A549 (cell line): ENCODE measurements at regions not wholly inside any gene's neighbourhood (a gene's known extent, or its start where the extent isn't known, plus 50 kb on each side); places are given as distances from the start of the nearest gene placed in this dataset.

Source experiments
- CEBPB ChIP-seq, 2 experiments: fragments of >200 bp in 1 of 2; sonication (Bioruptor Twin) in 1 of 2; formaldehyde crosslinking in 1 of 2; IDR thresholded peaks; 2 replicates each; pipeline ENCODE4 v1.6.1; 2012 to 2016
- EHF ChIP-seq: fragments of 250-450 bp; sonication (Bioruptor Pico); IDR thresholded peaks from 2 replicates; pipeline ENCODE4 v1.5.0; 2020; ENCODE audit warnings: mild to moderate bottlenecking
- EP300 ChIP-seq, 2 experiments: fragments of >200 bp; sonication (Bioruptor Twin); formaldehyde crosslinking; IDR thresholded peaks; 2 replicates in 1 of 2; 3 replicates in 1 of 2; pipeline ENCODE4 v1.6.1; 2016 to 2017
- HDAC2 ChIP-seq: fragments of 200-600 bp; sonication (generic); IDR thresholded peaks from 2 replicates; pipeline ENCODE4 v1.6.1; 2016
- JUNB ChIP-seq: fragments of >200 bp; sonication (Bioruptor Twin); formaldehyde crosslinking; IDR thresholded peaks from 2 replicates; pipeline ENCODE4 v1.6.1; 2016
- MAZ ChIP-seq: fragments of 150-350 bp; IDR thresholded peaks from 2 replicates; pipeline ENCODE4 v1.6.1; 2014; ENCODE audit warnings: antibody characterized with exemption, low read depth, low read length, borderline replicate concordance
- POLR2A ChIP-seq: IDR thresholded peaks from 2 replicates; pipeline ENCODE4 v1.6.1; 2012; ENCODE audit warnings: mild to moderate bottlenecking, low read length
- POLR2AphosphoS2 ChIP-seq: conservative IDR thresholded peaks from 2 replicates; pipeline ENCODE4 v1.6.1; 2012; ENCODE audit warnings: low read length, improper control_type of control experiment, inconsistent platforms
- TF ChIP-seq, protein P1 (sequence below): fragments of >200 bp; sonication (Bioruptor Twin); formaldehyde crosslinking; IDR thresholded peaks from 3 replicates; pipeline ENCODE4 v1.5.1; 2016
- TF ChIP-seq, protein P2 (sequence below): IDR thresholded peaks from 2 replicates; pipeline ENCODE4 v1.6.1; 2012

DNA sequence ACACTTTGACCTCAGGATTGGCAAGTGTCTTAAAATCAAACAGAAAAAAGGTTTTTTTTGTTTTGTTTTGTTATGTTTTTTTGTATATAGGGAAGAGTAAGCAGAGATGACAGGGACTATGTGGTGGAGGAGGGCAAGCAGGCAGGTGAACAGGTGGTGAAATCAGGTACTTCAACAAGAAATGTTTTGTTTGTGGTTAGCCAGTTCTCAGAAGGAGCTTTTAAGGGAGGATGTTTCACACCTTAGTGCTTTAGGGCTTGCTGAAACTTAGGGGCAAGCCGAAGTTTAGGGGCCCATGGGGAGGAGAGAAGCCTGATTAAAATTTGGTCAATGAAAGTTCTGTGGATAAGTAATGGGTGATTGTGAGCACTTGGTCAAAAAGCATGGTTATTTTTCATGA lies 370.7 kb upstream of the SLCO3A1 start:
- no peak for TF ChIP-seq POLR2AphosphoS2
- TF ChIP-seq, protein P1, sequence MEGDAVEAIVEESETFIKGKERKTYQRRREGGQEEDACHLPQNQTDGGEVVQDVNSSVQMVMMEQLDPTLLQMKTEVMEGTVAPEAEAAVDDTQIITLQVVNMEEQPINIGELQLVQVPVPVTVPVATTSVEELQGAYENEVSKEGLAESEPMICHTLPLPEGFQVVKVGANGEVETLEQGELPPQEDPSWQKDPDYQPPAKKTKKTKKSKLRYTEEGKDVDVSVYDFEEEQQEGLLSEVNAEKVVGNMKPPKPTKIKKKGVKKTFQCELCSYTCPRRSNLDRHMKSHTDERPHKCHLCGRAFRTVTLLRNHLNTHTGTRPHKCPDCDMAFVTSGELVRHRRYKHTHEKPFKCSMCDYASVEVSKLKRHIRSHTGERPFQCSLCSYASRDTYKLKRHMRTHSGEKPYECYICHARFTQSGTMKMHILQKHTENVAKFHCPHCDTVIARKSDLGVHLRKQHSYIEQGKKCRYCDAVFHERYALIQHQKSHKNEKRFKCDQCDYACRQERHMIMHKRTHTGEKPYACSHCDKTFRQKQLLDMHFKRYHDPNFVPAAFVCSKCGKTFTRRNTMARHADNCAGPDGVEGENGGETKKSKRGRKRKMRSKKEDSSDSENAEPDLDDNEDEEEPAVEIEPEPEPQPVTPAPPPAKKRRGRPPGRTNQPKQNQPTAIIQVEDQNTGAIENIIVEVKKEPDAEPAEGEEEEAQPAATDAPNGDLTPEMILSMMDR = no peak
- TF ChIP-seq JUNB = no peak
- no peak for TF ChIP-seq MAZ
- no peak for TF ChIP-seq EHF
- TF ChIP-seq, protein P2, sequence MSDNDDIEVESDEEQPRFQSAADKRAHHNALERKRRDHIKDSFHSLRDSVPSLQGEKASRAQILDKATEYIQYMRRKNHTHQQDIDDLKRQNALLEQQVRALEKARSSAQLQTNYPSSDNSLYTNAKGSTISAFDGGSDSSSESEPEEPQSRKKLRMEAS = no peak
- TF ChIP-seq HDAC2 = no peak
- no peak for TF ChIP-seq POLR2A
- no peak for TF ChIP-seq EP300 (IDR thresholded peaks at IDR 0.05)
- no peak for TF ChIP-seq CEBPB (IDR thresholded peaks at IDR 0.05)
